ENCODE measurements at regions not wholly inside any gene's neighbourhood (a gene's known extent, or its start where the extent isn't known, plus 50 kb on each side); places are given as distances from the start of the nearest gene placed in this dataset.
"Not testable (repeated sequence)": the region's sequence is repeated elsewhere in the genome, so short reads cannot be mapped to it uniquely, and the experiment has no call there.

DNA sequence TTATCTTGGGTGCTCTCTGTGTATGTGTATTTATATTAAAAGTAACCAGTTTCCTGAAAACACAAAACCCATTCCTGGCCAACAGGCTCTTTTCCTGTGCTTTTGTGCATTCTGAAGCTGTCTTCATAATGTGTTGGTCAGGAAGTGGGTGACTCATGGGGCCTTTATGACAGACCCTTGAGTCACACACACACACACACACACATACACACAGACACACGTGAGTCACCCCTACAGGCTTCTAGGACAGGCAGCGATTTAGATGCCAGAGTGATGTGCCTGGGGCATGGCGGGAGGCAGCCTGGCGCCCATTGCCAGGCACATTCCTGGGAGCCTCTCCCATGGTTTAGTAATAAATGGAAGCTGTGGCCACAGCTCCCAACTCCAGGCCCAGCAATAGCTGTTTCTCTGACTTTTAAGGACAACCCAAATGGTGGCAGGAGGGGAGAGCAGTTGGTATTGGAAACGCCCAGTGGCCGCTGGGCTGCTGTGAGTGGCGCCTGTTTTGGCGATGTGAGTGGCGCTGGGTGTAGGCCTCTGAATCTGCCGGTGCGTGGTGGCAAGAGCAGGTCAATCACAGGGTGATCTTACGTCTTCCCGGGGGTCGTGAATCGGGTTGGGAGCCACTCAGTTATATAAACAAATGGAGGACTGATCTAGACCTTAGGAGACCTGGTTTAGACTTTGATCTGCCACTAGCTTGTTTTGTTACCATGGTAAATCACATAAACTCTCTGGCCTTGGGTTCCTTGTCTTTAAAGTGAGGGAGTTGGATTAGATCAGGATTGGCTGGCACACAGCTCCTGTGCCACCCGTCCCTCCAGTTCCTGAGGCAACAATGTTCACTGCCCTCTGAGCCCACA is 150.7 kb upstream of the DLX2 start:
- peak; percentile 34 to 88 (median 55) for DNase-seq (ENCODE audit: low read depth in 2 of 3, low spot score in 1 of 3)

DNA sequence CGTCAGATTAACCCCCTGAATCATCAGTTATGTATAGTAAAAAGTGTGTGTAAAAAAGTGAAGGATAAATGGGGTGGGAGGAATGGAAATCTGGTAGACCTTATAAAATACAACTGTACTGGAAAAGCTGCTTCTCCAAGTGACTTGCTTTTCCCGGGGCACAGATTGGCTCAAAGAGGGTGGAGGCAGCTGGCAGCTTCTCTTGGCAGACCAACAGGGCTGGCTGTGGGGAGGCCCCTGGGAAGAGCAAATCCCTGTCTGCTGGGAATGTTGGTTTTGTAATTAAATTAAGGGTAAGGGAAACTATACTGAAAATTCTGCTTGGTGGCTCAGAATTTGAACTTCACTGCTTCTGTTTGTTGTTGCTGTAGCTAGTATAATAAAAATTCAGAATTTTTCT is 154.2 kb upstream of the DLX2 start:
- no peak for DNase-seq (ENCODE audit: low read depth in 2 of 3, low spot score in 1 of 3)

DNA sequence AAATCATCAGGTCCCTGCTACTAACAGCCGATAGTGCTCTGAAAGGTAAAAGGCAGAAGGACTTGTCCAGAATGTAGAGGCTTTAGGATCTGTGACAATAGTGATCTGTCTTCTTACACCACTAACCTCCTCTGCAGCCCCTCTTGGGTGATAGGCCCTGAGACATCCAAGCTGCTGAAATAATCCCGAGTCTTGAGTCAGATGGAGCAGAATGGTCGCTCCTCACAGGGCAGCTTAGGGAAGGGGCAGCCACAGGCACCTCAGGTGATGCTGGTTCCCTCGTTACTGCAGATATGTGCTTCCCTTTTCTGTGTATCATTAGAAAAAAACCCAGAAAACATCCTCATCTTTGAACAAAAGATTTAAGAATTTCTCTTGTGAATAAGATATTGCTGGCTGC is 157.1 kb upstream of the DLX2 start:
- DNase-seq (ENCODE audit: low read depth in 2 of 3, low spot score in 1 of 3): no peak

DNA sequence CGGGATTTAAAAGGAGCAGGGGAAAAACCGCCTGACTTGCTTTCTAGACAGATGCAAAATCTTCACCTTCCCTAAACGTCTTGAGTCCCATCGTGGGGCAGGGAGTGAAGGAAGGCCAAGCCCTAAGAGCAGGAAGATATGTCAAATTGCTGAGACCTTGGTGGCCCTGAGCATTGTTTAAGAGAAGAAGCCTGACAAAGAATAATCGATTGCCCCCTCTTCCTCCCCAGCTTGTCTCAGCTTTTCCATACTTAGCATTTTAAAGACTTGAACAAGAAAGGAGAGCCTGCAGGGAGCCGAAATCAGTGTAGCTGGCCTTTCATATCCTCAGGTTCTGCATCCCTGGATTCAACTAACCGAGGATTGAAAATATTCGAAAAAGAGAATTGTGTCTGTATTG is 157.6 kb upstream of the DLX2 start:
- DNase-seq (ENCODE audit: low read depth in 2 of 3, low spot score in 1 of 3): no peak

DNA sequence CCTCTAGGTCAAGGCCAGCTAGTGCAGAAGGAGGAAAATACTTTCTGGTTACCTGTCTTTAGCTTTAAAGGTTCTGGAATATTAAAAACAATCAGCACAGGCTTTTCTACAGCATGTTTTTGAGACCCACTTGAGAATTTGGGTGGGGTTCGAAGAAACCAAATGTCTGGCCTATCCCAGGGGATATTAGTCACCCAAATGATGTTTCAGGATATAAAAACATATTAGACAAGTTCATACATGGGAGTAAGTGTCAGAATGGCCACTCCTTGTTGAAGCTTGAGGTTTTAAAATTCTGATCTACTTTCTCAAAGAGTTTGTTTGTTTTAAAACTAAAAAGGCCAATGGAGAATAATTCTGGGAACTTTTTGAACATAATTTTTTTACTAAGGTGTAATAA is 158.6 kb upstream of the DLX2 start:
- no peak for DNase-seq (ENCODE audit: low read depth in 2 of 3, low spot score in 1 of 3)

DNA sequence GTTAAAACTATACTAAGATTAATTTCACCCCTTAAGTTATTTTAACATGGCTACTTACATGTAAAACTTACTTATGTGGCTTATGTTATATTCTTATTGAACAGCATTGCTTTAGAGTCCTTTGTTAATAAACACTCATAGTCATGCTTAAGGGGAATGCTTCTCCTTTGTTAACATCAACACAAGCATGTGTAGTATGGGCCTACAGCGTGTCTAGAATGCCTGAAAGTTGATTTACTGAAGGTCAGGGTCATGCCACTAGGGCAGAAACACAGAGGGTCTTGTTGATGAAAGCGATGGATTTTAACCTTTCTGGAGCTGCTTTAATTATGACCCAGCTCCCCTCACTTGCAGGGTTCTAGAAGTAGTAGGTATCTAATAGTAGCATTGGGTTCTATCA is 159.8 kb upstream of the DLX2 start:
- DNase-seq (ENCODE audit: low read depth in 2 of 3, low spot score in 1 of 3): no peak

DNA sequence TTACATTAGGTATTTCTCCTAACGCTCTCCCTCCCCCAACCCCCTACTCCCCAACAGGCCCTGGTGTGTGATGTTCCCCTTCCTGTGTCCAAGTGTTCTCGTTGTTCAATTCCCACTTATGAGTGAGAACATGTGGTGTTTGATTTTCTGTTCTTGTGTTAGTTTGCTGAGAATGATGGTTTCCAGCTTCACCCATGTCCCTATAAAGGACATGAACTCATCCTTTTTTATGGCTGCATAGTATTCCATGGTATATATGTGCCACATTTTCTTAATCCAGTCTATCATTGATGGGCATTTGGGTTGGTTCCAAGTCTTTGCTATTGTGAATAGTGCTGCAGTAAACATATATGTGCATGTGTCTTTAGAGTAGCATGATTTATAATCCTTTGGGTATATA is 162.1 kb upstream of the DLX2 start:
- DNase-seq (ENCODE audit: low read depth in 2 of 3, low spot score in 1 of 3): not testable (repeated sequence)

DNA sequence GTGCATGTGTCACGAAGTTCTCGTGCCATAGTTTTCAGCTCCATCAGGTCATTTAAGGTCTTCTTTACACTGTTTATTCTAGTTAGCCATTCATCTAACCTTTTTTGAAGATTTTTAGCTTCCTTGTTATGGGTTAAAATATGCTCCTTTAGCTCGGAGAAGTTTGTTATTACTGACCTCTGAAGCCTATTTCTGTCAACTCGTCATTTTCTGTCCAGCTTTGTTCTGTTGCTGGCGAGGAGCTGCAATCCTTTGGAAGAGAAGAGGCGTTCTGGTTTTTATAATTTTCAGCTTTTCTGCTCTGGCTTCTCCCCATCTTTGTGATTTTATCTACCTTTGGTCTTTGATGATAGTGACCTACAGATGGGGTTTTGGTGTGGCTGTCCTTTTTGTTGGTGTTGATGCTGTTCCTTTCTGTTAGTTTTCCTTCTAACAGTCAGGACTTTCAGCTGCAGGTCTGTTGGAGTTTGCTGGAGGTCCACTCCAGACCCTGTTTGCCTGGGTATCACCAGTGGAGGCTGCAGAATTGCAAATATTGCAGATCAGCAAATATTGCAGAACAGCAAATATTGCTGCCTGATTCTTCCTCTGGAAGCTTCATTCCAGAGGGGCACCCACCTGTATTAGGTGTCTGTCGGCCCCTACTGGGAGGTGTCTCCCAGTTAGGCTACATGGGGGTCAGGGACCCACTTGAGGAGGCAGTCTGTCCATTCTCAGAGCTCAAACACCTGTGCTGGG is 157.7 kb upstream of the ITGA6 start:
- not testable (repeated sequence) for DNase-seq (ENCODE audit: low read depth in 2 of 3, low spot score in 1 of 3)

DNA sequence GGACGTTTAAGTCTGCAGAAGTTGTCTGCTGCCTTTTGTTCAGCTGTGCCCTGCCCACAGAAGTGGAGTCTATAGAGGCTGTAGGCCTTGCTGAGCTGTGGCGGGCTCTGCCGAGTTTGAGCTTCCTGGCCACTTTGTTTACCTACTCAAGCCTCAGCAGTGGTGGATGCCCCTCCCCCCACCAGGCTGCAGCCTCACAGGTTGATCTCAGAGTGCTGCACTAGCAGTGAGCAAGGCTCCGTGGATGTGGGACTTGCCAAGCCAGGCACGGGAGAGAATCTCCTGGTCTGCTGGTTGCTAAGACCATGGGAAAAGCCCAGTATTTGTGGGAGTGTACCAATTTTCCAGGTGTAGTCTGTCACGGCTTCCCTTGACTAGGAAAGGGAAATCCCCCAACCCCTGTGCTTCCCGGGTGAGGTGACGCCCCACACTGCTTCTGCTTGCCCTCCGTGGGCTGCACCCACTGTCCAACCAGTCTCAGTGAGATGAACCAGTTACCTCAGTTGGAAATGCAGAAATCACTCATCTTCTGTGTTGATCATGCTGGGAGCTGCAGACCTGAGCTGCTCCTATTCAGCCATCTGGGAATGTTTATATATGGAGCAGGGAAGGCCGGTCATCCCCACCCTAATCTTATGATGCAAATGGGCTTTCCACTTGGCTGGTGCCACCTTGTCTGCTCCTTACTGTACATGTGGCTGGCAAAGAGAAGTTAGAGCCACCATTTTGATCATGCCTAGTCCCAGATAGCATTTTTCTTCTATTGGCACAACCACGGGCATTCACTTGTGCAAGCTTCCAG is 156.9 kb upstream of the ITGA6 start:
- no peak for DNase-seq (ENCODE audit: low read depth in 2 of 3, low spot score in 1 of 3)

DNA sequence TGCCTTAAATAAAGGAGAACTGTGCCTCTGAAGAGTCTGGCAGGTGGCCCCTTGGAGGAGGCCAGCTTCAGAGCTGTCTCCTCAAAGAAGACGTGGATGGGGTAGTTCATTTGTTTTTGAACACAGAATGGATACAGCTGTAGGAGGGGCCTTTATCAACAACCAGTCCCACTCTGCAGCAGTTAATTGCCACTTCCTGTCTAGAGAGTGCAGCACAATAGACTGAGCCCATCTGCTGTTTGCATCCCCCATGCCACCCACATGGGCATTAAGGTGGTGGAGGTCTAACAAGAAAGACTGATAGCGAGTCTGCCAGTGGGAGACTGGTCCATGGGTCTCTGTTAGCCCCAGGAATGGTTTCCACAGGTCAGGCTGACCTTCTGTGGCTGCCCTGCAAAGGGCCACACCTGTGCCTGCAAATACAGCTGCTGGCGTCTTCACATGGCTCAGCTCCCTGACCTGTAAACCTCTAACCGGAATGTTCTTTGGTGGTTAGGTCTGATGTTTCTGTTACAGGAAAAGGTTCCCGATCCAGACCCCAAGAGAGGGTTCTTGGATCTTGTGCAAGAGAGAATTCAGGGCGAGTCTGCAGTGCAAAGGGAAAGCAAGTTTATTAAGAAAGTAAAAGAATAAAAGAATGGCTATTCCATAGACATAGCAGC is 153.3 kb upstream of the ITGA6 start:
- DNase-seq (ENCODE audit: low read depth in 2 of 3, low spot score in 1 of 3): no peak

DNA sequence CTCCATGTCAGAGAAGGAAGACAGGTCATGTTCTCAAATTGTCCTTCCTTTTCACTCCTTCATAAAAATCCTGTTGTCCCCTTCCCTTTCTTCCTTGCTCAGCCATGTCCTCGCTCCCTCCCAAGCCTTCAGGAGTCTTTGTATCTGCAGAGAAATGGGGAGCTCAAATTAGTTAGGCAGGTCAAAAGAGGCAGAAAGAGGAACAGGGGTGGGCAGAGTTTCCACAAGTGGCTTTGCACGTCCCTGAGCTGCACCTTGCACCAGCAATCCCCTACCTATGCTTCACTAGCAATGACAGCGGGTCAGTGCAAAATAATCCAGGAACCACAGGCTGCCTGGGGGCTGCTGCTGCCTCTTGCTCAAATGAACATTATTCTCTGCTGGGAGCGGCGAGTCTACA is 152.1 kb upstream of the ITGA6 start:
- no peak for DNase-seq (ENCODE audit: low read depth in 2 of 3, low spot score in 1 of 3)

DNA sequence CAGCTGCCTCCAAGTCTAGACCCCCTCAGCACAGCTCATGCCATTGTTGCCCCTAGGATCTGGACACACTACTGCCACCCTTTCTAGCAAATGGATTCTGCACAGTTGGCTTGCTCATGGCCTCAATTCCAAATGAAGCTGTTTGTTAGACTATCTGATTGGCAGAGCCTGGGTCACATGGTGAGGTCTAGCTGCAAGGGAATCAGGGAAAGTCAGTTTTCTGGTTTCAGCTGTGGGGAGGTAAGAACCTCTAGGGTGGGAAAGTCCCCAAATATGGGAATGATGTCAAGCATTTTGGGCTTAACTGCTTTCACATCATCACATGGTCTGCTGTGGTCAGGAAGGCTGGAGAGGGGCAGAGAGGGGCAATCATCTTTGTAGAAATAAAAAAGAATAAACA is 150.4 kb upstream of the ITGA6 start:
- no peak for DNase-seq (ENCODE audit: low read depth in 2 of 3, low spot score in 1 of 3)

DNA sequence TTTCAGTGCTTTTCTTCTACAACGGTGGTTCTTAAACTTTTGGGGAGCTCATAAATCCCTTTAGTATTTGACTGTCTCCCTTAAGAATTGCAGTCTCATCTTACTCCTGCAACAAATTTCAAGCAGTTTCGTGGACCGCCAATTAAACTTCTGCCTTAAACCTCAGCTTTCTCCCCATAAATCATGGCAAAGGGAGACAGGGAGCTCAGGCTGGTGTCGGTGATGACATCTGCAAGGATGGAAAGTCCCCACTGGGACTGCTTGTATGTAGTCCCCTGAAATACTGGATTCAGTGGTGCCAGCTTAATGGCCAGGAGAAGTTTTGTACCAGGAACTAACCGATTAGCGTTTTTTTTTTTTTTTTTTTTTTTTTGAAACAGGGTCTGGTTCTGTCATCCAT is 148.7 kb upstream of the ITGA6 start:
- no peak for DNase-seq (ENCODE audit: low read depth in 2 of 3, low spot score in 1 of 3)

DNA sequence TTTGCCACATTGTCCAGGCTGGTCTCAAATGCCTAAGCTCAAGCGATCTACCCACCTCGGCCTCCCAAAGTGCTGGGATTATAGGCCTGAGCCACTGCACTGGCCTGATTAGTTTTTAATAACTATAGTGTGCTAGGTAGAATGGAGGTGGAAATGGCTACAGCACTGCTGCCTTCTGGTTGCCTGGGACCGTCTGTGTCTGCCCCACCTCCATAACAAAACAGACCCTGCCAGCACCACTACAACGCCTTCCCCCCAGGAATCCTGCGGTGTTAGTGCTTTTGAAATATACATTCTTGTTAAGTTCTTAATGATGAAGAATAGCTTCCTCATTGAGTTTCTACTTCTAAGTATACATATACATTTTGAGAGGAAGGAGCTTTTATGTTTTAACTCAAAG is 148.2 kb upstream of the ITGA6 start:
- DNase-seq (ENCODE audit: low read depth in 2 of 3, low spot score in 1 of 3): no peak

DNA sequence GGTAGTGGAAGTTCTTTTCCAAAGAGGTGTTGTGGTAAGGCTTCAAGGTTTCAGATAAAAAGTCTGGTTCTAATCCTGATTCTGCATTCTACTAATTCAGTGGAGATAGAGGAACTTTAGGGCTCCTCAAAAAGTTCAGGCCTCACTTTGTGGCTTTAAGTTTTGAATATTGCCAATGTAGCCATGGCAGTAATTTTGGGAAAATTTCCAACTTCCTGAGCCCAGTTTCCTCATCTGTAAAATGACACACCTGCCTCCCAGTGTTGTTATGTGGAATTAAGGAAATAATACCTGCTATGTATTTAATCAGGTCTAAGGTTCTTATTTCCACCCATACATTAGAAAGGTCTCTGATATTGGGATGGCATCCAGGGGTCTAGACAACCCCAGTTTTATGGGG is 147.6 kb upstream of the ITGA6 start:
- no peak for DNase-seq (ENCODE audit: low read depth in 2 of 3, low spot score in 1 of 3)

DNA sequence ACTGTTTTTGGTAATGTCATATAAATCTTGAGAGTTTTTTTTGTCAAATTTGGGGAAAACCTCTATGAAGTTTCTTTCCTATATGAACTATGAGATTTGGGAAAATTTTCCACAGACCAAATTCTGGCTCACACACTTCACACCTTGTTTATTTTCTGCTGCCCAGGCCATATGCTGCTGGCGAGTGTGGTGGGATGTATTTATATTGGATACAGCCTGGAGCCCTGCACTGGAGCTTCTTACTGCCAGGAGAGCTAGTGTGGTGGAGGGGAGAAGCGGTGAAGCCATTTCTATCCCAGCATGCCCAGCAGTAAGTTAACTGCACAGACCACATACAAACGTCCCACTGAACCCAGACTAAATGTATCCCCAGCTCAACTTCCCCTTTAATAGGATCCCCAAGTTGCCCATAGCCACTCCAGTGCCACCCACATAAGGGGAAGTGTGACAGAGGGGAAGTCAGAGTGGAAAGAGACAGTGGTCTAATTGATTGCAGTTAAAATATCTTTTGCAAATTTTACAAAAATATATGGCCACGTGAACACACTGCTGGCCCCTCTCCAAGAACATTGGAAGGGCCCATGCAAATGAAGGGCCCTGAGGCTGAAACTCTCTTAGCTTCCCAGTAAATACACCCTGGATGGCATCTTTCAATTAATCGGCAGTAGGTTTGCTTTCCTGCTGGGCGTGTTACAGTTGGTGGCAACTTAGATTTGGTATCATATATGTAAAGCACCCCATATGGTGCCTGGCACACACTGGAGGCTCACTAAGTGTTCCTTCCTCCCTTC is 146.6 kb upstream of the ITGA6 start:
- DNase-seq (ENCODE audit: low read depth in 2 of 3, low spot score in 1 of 3): no peak

DNA sequence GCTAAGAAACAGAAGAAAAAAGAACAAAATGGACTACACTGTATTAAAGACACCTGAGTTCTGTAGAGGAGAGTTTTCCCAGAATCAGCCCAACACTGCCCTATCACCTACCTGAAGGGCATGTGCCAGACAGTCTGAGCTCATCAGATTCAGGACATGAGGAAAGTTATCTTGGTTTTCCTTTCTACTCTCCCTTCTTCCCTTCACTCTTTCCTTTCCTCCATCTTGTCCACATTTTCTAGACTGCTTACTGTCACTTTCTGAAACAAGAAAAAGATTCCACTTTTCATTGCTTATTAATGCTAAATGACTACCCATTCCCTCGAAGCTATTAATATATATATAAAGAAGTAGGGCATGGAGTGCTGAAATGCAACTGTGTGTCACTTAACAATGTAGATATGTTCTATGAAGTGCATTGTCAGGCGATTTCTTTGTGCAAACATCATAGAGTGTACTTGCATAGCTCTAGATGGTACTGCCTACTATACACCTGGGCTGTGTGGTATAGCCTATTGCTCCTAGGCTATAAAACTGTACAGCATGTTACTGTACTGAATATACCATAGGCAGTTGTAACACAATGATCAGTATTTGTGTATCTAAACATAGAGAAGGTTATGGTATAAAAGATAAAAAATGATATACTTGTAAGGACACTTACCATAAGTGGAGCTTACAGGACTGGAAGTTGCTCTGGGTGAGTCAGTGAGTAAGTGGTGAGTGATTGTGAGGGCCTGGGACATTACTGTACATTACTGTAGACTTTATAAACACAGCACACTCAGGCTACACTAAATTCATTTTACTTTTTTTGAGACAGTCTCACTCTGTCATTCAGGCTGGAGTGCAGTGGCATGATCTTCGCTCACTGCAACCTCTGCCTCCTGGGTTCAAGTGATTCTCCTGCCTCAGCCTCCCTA is 145.5 kb upstream of the ITGA6 start:
- DNase-seq (ENCODE audit: low read depth in 2 of 3, low spot score in 1 of 3): no peak

DNA sequence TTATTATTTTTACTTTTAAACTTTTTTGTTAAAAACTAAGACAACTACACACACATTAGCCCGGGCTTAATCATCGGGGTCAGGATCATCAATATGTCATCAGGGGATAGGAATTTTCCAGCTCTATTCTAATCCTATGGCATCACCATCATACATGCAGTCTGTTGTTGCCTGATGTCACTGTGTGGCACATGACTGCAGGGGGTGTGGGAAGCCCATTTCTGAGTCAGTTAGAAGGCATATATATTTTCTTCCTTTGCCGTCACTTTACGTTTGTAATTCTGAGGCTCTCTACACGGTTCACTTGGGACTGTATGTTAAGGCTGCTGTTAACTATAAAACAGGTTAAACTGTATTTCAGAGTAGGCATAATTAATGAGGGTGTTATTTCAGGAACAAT is 144.4 kb upstream of the ITGA6 start:
- no peak for DNase-seq (ENCODE audit: low read depth in 2 of 3, low spot score in 1 of 3)

DNA sequence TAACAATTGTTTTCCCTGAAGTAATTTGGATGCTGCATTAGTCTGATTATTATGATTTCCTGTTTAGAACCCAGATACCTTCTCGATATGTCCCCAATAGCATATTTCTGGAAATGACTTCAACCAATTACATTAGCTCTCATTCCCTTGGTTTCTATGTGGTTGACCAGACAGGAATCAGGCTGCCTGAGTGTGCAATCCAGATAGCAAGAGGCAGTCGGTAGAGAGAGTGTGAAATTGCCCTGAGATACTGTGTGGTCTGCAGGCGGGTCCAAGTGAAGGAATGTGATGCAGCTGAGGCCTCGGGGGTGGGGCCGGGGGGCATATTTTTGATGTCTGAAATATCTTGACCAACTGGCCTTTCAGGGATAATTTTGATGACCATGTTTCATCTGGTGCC is 143.9 kb upstream of the ITGA6 start:
- DNase-seq (ENCODE audit: low read depth in 2 of 3, low spot score in 1 of 3): no peak

All from stimulated activated CD4-positive, alpha-beta T cell treated with anti-CD3 and anti-CD28 coated beads, Interleukin-12 subunit alpha, Interleukin-12 subunit beta, amount 100 ng/mL, for 48 hours (primary cell).